ENCODE measurements at regions not wholly inside any gene's neighbourhood (a gene's known extent, or its start where the extent isn't known, plus 50 kb on each side); places are given as distances from the start of the nearest gene placed in this dataset.

- Histone ChIP-seq H3K9me3 (ENCODE audit: severe bottlenecking) (no peaks in the 10 kb centered on the region), H3K36me3 (no peaks in the 10 kb centered on the region), H3K4me3 (ENCODE audit: low read depth, low read length) (no peak overlapping the region), H3K27me3 (ENCODE audit: insufficient read depth, low read depth, severe bottlenecking) (no peaks in the 10 kb centered on the region), H3K27ac (no peak overlapping the region)
- DNase-seq, result no peak
- TF ChIP-seq CTCF (IDR thresholded peaks at IDR 0.05; ENCODE audit: low read depth, low read length), result no peak
Measured at GRCh38 chr6:149137594-149137993, 179.9 kb upstream of the TAB2 start.

- H3K27me3 ChIP-seq (ENCODE audit: insufficient read depth, low read depth, severe bottlenecking), result no peaks in the 10 kb centered on the region
- DNase-seq, result no peak
- no peaks in the 10 kb centered on the region for H3K36me3 ChIP-seq
- H3K4me3 ChIP-seq (ENCODE audit: low read depth, low read length), result no peak overlapping the region
- TF ChIP-seq CTCF (IDR thresholded peaks at IDR 0.05; ENCODE audit: low read depth, low read length), result no peak
- no peak overlapping the region for H3K27ac ChIP-seq
- H3K9me3 ChIP-seq (ENCODE audit: severe bottlenecking), result no peaks in the 10 kb centered on the region
Measured at GRCh38 chr6:149138089-149138488, 179.4 kb upstream of the TAB2 start.

DNA sequence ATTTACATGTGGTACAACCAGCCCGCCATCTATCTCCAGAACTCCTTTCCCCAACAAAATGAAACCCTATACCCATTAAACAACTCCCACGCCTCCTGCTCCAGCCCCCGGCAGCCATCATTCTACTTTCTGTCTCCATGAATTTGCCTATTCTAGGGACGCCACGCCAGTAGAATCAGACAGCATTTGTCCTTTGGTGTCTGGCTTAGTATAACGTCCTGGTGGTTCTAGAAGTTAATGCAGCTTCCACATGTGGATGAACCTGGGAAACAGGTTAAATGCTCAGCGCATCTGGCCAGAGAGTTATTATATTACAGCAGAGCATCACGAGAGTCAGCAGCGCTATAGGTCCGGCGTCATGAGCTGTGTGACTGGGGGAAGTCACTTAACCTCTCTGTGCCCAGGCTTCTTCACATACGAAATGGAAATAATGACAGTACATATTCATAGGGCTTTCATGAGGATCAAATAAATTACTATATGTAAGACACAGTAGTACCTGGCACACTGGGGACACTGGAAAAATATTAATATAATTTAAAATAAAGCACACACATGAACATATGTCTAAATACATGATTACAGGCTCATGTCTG, 178.7 kb upstream of the TAB2 start:
- no peak for DNase-seq
- H3K9me3 ChIP-seq (ENCODE audit: severe bottlenecking), result no peaks in the 10 kb centered on the region
- no peak overlapping the region for H3K27ac ChIP-seq
- no peak for TF ChIP-seq CTCF (IDR thresholded peaks at IDR 0.05; ENCODE audit: low read depth, low read length)
- H3K4me3 ChIP-seq (ENCODE audit: low read depth, low read length), result no peak overlapping the region
- H3K27me3 ChIP-seq (ENCODE audit: insufficient read depth, low read depth, severe bottlenecking), result no peaks in the 10 kb centered on the region
- no peaks in the 10 kb centered on the region for H3K36me3 ChIP-seq

DNA sequence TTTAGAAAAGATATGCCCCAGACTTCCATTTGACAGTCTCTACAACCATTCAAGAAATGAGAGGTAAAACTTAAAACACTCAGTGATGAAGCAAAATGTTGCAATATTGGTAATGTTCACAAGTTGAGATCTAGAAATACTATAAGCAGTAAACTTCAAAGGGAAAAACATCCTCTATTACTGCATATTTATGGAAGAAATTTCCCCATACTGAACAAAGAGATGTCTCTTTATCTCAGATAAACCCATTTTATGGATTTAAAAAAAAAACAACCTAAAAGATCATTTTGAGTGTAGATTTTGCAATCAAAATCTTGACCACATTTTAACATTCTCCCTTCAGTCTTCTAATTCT, 177.8 kb upstream of the TAB2 start:
- H3K36me3 ChIP-seq, result no peaks in the 10 kb centered on the region
- no peaks in the 10 kb centered on the region for H3K27me3 ChIP-seq (ENCODE audit: insufficient read depth, low read depth, severe bottlenecking)
- no peak overlapping the region for H3K4me3 ChIP-seq (ENCODE audit: low read depth, low read length)
- no peak for TF ChIP-seq CTCF (IDR thresholded peaks at IDR 0.05; ENCODE audit: low read depth, low read length)
- no peak for DNase-seq
- no peak overlapping the region for H3K27ac ChIP-seq
- no peaks in the 10 kb centered on the region for H3K9me3 ChIP-seq (ENCODE audit: severe bottlenecking)

- no peak for DNase-seq
- H3K27ac ChIP-seq, result no peak overlapping the region
- no peak for TF ChIP-seq CTCF (IDR thresholded peaks at IDR 0.05; ENCODE audit: low read depth, low read length)
- H3K36me3 ChIP-seq, result no peaks in the 10 kb centered on the region
- H3K9me3 ChIP-seq (ENCODE audit: severe bottlenecking), result no peaks in the 10 kb centered on the region
- no peaks in the 10 kb centered on the region for H3K27me3 ChIP-seq (ENCODE audit: insufficient read depth, low read depth, severe bottlenecking)
- H3K4me3 ChIP-seq (ENCODE audit: low read depth, low read length), result no peak overlapping the region
Measured at GRCh38 chr6:149140137-149140909, 177.2 kb upstream of the TAB2 start.

- H3K9me3 ChIP-seq (ENCODE audit: severe bottlenecking), result no peaks in the 10 kb centered on the region
- no peaks in the 10 kb centered on the region for H3K27me3 ChIP-seq (ENCODE audit: insufficient read depth, low read depth, severe bottlenecking)
- no peaks in the 10 kb centered on the region for H3K36me3 ChIP-seq
- H3K27ac ChIP-seq, result no peak overlapping the region
- DNase-seq, result no peak
- H3K4me3 ChIP-seq (ENCODE audit: low read depth, low read length), result no peak overlapping the region
- no peak for TF ChIP-seq CTCF (IDR thresholded peaks at IDR 0.05; ENCODE audit: low read depth, low read length)
Measured at GRCh38 chr6:149140910-149141290, 176.6 kb upstream of the TAB2 start.

All from WERI-Rb-1 (cell line).